ENCODE measurements at regions not wholly inside any gene's neighbourhood (a gene's known extent, or its start where the extent isn't known, plus 50 kb on each side); places are given as distances from the start of the nearest gene placed in this dataset.

- no peak for TF ChIP-seq POLR2A (IDR thresholded peaks at IDR 0.05)
- TF ChIP-seq POLR2AphosphoS5 (IDR thresholded peaks at IDR 0.05): no peak
- TF ChIP-seq CTCF (IDR thresholded peaks at IDR 0.05): no peak
Observed at GRCh38 chr7:16978358-16979244, 96.8 kb upstream of the AGR3 start.

All from breast epithelium (tissue), 3 donors.